ENCODE measurements at regions not wholly inside any gene's neighbourhood (a gene's known extent, or its start where the extent isn't known, plus 50 kb on each side); places are given as distances from the start of the nearest gene placed in this dataset.

DNA sequence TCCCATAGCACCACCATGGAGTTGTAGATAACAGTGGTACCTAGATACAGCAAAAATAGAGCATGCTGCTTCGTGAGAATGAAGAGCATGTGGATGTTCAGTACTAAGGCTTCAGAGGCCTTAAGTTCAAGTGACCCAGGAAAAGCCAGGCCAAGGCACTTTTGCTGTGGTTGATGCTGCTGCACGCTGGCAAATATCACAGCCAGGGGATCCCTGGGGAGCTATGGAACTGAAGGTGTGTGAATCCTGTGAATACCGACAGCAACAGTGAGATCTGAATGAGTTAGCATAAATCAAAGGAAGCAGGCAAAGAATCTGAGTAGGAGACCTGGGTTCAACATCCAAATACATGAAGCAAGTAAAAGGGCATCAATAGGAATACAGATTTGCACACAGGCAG, 158.6 kb upstream of the THUMPD2 start:
- in situ Hi-C loops (cut with HindIII; ENCODE audit: low sequenced_read_pairs), result no loop called here
- TF ChIP-seq, protein P1, sequence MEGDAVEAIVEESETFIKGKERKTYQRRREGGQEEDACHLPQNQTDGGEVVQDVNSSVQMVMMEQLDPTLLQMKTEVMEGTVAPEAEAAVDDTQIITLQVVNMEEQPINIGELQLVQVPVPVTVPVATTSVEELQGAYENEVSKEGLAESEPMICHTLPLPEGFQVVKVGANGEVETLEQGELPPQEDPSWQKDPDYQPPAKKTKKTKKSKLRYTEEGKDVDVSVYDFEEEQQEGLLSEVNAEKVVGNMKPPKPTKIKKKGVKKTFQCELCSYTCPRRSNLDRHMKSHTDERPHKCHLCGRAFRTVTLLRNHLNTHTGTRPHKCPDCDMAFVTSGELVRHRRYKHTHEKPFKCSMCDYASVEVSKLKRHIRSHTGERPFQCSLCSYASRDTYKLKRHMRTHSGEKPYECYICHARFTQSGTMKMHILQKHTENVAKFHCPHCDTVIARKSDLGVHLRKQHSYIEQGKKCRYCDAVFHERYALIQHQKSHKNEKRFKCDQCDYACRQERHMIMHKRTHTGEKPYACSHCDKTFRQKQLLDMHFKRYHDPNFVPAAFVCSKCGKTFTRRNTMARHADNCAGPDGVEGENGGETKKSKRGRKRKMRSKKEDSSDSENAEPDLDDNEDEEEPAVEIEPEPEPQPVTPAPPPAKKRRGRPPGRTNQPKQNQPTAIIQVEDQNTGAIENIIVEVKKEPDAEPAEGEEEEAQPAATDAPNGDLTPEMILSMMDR (IDR thresholded peaks at IDR 0.05; ENCODE audit: low read depth, low read length, missing control alignments), result no peak
- no peak for DNase-seq (ENCODE audit: low read depth)
- no peak overlapping the region for H3K4me3 ChIP-seq (ENCODE audit: low read depth, low read length)

DNA sequence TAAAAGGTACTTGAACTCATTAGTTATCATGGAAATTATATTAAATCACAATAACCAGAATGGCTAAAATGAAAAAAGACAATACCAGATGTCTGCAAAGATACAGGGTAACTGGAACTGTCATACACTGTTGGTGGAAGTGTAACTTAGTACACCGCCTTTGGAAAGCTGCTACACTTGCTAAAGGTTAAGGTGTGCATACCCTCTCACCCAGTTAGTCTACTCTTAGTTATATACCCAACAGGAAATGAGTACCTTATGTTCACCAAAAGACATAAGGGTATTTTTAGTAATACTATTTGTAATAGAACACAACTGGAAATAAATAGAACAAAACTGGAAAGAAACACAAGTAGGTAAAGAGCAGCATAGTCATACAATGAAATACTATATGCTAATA, 155.8 kb upstream of the THUMPD2 start:
- in situ Hi-C loops (cut with HindIII; ENCODE audit: low sequenced_read_pairs), result no loop called here
- TF ChIP-seq, protein P1 (IDR thresholded peaks at IDR 0.05; ENCODE audit: low read depth, low read length, missing control alignments), result no peak
- DNase-seq (ENCODE audit: low read depth), result no peak
- no peak overlapping the region for H3K4me3 ChIP-seq (ENCODE audit: low read depth, low read length)

DNA sequence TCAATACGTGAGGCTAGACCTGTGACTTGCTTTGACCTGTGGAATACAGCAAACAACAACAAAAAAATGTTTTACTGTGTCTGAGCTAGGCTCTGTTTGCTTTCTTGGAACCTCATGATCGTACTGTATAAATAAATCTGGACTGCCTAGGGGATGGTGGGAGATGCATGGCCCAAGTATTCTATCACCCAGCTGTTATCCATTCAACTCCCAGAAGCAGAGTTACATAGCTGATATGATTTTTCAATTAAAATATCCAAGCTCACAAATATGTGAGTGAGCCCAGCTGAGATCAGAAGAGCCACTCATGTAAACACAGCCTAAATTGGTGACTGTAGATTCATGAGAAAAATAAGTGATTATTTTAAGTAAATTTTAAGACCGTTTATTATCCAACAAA, 154.1 kb upstream of the THUMPD2 start:
- DNase-seq (ENCODE audit: low read depth), result no peak
- in situ Hi-C loops (cut with HindIII; ENCODE audit: low sequenced_read_pairs), result no loop called here
- no peak overlapping the region for H3K4me3 ChIP-seq (ENCODE audit: low read depth, low read length)
- TF ChIP-seq, protein P1 (IDR thresholded peaks at IDR 0.05; ENCODE audit: low read depth, low read length, missing control alignments), result no peak

DNA sequence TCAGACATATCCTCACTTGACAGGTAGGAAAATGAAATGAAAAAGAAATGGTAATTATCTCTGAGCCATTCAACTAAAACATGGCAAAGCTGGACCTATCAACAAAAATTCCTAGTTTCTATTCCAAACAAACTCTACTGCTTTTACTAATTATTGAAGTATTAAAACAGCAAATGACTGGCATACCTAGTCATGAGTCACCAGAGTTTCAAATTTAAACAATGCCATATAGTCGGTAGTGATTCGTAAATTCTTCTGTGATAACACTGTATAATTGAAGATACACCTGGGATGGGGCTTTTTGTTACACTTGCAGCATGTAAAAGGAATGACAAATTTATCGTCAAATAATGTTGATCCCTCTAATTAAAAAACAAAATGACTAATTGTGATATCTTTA, 153.1 kb upstream of the THUMPD2 start:
- DNase-seq (ENCODE audit: low read depth), result no peak
- no peak overlapping the region for H3K4me3 ChIP-seq (ENCODE audit: low read depth, low read length)
- TF ChIP-seq, protein P1 (IDR thresholded peaks at IDR 0.05; ENCODE audit: low read depth, low read length, missing control alignments), result no peak
- in situ Hi-C loops (cut with HindIII; ENCODE audit: low sequenced_read_pairs), result no loop called here

DNA sequence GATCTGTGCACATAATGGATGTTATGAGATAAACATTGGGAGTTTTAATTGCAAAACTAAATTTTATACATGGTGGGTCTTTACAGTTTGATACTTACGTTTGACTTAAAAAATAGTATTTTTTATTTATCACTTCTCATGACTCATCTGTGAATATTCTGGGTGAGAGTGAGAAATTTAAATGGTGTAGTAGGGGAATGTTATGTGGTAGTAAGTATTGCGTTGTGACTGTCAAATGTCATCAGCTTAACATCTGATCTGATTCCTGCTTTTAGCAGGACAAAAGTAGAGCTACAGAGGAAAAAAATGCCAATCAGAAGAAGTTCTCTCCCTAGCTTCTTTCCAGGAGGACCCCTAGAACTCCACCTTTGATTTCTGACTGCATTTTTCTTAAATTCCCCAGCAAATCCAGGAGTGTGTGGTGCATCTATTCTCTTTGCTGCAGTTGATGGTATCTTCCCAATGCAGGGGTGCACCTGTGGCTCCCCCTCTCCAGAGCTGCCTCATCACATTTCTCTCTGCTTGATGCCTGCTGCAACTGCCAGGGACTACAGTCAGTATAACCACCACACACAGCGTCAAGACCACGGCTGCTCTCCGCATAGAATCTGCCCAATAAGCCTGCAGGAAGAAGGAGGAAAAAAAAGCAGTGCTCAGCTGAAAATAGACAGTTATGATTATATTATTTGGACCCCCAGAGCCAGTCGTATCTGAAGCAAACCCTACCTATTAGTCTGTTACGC, 151.3 kb upstream of the THUMPD2 start:
- no peak overlapping the region for H3K4me3 ChIP-seq (ENCODE audit: low read depth, low read length)
- DNase-seq (ENCODE audit: low read depth), result no peak
- TF ChIP-seq, protein P1 (IDR thresholded peaks at IDR 0.05; ENCODE audit: low read depth, low read length, missing control alignments), result no peak
- in situ Hi-C loops (cut with HindIII; ENCODE audit: low sequenced_read_pairs), result no loop called here

DNA sequence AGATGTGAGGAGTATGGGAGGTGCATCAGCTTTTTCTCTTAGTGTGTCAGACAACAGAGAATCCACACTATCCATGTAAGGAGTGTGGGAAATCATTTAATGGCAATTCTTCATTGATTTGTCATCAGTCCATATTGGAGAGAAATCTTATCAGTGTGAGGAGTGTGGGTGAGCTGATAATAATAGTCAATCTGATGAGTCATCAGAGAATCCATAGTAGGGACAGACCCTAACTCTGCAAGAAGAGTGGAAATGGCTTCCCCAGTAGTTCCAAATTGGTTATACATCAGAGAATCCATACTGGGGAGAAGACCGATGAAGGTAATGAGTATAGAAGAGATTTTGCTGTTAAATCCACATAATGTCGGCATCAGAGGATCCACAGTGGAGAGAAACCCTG, 150.5 kb upstream of the THUMPD2 start:
- in situ Hi-C loops (cut with HindIII; ENCODE audit: low sequenced_read_pairs), result no loop called here
- DNase-seq (ENCODE audit: low read depth), result no peak
- TF ChIP-seq, protein P1 (IDR thresholded peaks at IDR 0.05; ENCODE audit: low read depth, low read length, missing control alignments), result no peak
- H3K4me3 ChIP-seq (ENCODE audit: low read depth, low read length), result no peak overlapping the region
